NCI-H2107 treated with DMSO at 0.1 percent for 48 hours (cell line): ENCODE measurements at regions not wholly inside any gene's neighbourhood (a gene's known extent, or its start where the extent isn't known, plus 50 kb on each side); places are given as distances from the start of the nearest gene placed in this dataset.

Source experiments
- DNase-seq: peaks from one replicate; lab custom pipeline; 2025; ENCODE audit not compliant: unreplicated experiment; lab: John Stamatoyannopoulos, UW

- DNase-seq, result peak; percentile 88
These were observed 115.5 kb upstream of the ATP8B1 start for GRCh38 chr18:57918601-57919000.

- DNase-seq, result no peak
These were observed 113.6 kb upstream of the ATP8B1 start for GRCh38 chr18:57916684-57917083.

GRCh38 chr18:57915865-57916582 is 112.9 kb upstream of the ATP8B1 start:
- DNase-seq, result peak; percentile 65

DNA sequence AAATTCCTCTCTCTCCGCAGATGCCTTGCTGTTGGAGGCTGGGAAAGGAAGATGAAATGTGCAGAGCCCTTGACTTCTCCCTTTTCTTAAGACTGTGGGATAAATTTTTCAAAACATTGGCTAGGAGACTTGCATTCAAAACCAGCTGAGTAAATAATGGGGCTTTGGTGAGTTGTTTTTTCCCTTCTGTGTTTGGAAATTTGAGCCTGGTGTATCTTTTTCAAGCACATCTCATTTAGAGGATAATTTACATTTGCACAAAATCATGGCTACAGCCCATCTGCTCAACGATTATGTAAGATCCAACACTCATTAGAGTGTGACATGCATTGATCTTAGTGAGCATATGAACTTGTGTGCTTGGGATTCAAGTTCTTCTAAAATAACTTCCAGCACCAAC is 112.1 kb upstream of the ATP8B1 start:
- peak; percentile 98 for DNase-seq

- no peak for DNase-seq
These were observed 110.6 kb upstream of the ATP8B1 start for GRCh38 chr18:57913686-57914085.

- DNase-seq, result no peak
These were observed 107.7 kb upstream of the ATP8B1 start for GRCh38 chr18:57910817-57911216.

DNA sequence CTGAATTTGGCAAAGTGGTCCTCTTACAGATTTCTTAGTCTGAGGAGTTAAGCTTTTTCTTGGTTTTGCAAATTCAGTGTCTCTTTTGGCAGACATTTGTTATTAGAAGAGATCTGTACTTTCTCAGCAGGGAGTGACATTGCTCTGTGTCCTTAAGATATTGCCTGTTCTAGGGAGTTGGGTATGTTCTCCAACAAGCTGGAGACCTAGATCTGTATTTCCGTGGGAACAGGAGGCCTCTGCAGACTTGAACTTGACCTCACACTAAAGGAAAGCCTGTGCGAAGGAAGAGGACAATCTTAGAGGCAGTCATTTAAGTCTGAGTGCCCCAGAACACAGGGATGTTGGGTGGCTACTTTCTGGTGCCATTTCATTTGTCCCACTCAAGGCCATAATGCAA is 107.0 kb upstream of the ATP8B1 start:
- no peak for DNase-seq

DNA sequence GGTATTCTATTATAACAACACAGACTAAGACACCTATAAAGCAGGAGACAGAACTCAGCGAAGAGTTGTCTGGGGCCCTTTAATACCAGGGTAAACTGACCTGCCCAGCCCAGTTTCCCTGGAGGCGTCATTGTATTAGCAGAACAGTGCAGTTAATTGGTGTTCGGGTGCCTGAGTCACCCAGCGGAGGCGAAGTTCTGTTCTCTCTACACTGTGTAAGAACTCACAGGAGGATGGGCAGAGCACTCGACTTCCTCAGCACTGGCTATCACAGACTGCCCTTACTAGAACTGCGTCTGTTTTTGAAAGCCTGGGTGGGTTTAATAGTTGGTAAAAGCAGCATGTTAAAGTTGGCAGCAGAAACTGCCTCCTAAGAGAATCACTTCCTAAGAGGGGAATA is 106.5 kb upstream of the ATP8B1 start:
- DNase-seq, result no peak

DNA sequence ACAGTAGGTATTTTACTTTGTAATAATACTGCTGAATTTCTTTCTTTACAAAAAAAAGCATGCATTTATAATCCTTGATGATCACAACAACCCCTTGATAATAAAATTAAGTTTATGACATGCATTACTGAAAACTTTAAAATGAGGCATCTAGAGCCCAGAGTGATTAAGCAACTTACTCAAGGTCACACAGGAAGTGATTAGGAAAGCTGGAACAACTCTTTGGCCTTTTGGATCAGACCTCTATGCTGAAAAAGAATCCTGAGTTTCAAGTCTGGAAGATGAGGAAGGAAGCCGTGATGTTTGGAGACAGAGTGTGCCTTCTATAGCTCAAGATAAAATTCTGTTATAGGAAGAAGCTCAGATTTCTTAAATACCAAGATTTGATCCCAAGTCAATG is 105.0 kb upstream of the ATP8B1 start:
- no peak for DNase-seq

DNA sequence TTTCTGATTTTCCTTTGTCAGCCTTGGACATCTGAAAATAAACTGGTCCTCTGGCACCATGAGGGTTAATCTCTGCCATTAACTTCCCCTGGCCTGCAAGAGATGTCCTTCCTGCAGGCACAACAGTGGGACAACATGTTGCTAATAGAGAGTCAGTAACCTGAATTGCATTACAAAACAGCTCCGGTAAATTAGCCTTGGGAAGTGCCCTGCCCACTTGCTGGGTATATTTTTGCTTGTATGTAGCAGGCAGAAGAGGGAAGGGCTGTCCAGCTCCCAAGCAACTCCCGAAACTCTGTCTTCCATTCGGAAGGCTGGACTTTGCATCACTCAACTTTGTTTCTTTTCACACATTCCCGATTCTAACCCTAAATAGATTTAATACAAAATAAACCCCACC is 104.4 kb upstream of the ATP8B1 start:
- no peak for DNase-seq

- no peak for DNase-seq
These were observed 103.7 kb upstream of the ATP8B1 start for GRCh38 chr18:57906852-57907251.

DNA sequence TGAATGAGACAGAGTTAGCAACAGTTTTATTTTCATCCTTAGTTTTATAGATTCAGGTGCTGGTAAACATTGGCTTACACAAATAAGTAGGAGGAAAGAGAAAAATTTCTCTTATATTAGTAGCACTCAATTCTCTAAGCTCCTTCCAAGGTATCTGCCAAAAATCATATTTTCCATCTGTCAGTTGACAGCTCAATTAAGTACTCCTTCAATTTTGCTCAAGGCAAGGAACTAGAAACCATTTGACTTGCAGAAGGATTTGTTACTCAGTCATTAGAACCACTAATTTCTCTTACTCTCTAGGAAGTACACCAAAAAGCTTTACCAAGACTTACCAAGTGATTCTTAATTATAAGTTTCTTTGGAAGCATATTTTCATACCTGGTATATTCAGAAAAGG is 101.4 kb upstream of the ATP8B1 start:
- DNase-seq, result no peak

DNA sequence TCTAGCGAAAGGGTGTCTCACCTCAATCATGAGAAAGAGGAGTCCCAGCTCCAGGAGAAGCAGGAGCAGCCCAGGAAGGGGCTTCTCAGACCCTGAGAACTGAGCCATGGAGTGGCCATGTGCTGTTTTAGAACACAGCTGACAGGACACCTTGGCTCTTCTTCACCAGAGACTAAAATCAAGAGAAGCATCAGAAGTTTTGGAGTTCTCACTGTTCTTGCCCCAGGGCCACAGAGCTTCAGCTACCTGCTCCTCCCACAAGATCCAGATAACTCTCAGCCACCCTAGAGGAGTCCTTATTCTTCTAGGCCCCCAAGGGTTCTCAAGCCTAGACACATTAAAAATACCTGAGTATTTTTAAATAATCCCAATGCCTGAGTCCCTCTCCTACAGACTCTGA is 99.6 kb upstream of the ATP8B1 start:
- DNase-seq, result no peak

GRCh38 chr18:57901825-57902589 is 98.9 kb upstream of the ATP8B1 start:
- DNase-seq, result no peak

GRCh38 chr18:57900906-57901435 is 97.9 kb upstream of the ATP8B1 start:
- DNase-seq, result no peak

- DNase-seq, result peak; percentile 97
These were observed 95.5 kb upstream of the ATP8B1 start for GRCh38 chr18:57898506-57899124.

- no peak for DNase-seq
These were observed 92.1 kb upstream of the ATP8B1 start for GRCh38 chr18:57895182-57895581.

GRCh38 chr18:57891707-57892391 is 88.7 kb upstream of the ATP8B1 start:
- no peak for DNase-seq

GRCh38 chr18:57890266-57890665 is 87.2 kb upstream of the ATP8B1 start:
- no peak for DNase-seq

GRCh38 chr18:57889841-57890240 is 86.7 kb upstream of the ATP8B1 start:
- DNase-seq, result no peak
